Tibial artery (tissue), 4 donors: ENCODE measurements at regions not wholly inside any gene's neighbourhood (a gene's known extent, or its start where the extent isn't known, plus 50 kb on each side); places are given as distances from the start of the nearest gene placed in this dataset.

Experiments used
- DNase-seq, 2 donors: peaks; one replicate each; pipeline ENCODE4 v3.0.0-alpha.2; 2019
- H3K27ac ChIP-seq, 2 donors: fragments of 200-600 bp; sonication (generic) in 1 of 2; 1 replicate in 1 of 2; 2 replicates in 1 of 2; pipeline ENCODE4 v1.5.1; 2018 to 2019; ENCODE audit warnings: mild to moderate bottlenecking in 1 of 2
- H3K27me3 ChIP-seq, 2 donors: fragments of 200-600 bp; sonication (generic) in 1 of 2; one replicate each; pipeline versions ENCODE4 v1.5.1 to v1.6.0; 2016 to 2019
- H3K36me3 ChIP-seq, 3 donors: fragments of 200-600 bp; sonication (generic) in 2 of 3; one replicate each; pipeline ENCODE4 v1.5.1; 2016 to 2019; ENCODE audit warnings: mild to moderate bottlenecking in 2 of 3
- H3K4me1 ChIP-seq, 4 donors: fragments of 200-600 bp; sonication (generic) in 2 of 4; 1 replicate in 3 of 4; 2 replicates in 1 of 4; pipeline ENCODE4 v1.5.1; 2016 to 2019
- H3K4me3 ChIP-seq, 2 donors: fragments of 200-600 bp; sonication (generic) in 1 of 2; 1 replicate in 1 of 2; 2 replicates in 1 of 2; pipeline ENCODE4 v1.5.1; 2018 to 2019; ENCODE audit warnings: mild to moderate bottlenecking in 2 of 2
- H3K9me3 ChIP-seq, 3 donors: fragments of 200-600 bp; sonication (generic) in 1 of 3; one replicate each; pipeline ENCODE4 v1.5.1; 2016 to 2019
- intact Hi-C: fragments of 100-400 bp; cut with DNase I; formaldehyde crosslinking; loops from one replicate; pipeline ENCODE4 v1.15.0; 2023; ENCODE audit warnings: low total_unique reads
- TF ChIP-seq, protein P1 (sequence below), 2 experiments: fragments of 200-600 bp in 1 of 2; fragments of 450-650 bp in 1 of 2; IDR thresholded peaks; one replicate each; pipeline ENCODE4 v1.5.1; 2017 to 2019; ENCODE audit warnings: antibody characterized with exemption in 2 of 2, mild to moderate bottlenecking in 1 of 2, moderate library complexity in 1 of 2

- intact Hi-C loops: no loop called here
- no peaks in the 10 kb centered on the region for H3K9me3 ChIP-seq
- TF ChIP-seq, protein P1, sequence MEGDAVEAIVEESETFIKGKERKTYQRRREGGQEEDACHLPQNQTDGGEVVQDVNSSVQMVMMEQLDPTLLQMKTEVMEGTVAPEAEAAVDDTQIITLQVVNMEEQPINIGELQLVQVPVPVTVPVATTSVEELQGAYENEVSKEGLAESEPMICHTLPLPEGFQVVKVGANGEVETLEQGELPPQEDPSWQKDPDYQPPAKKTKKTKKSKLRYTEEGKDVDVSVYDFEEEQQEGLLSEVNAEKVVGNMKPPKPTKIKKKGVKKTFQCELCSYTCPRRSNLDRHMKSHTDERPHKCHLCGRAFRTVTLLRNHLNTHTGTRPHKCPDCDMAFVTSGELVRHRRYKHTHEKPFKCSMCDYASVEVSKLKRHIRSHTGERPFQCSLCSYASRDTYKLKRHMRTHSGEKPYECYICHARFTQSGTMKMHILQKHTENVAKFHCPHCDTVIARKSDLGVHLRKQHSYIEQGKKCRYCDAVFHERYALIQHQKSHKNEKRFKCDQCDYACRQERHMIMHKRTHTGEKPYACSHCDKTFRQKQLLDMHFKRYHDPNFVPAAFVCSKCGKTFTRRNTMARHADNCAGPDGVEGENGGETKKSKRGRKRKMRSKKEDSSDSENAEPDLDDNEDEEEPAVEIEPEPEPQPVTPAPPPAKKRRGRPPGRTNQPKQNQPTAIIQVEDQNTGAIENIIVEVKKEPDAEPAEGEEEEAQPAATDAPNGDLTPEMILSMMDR (IDR thresholded peaks at IDR 0.05): no peak
- no peak overlapping the region for H3K27ac ChIP-seq
- H3K36me3 ChIP-seq: no peaks in the 10 kb centered on the region
- no peak overlapping the region for H3K4me3 ChIP-seq
- no peak for DNase-seq
- H3K4me1 ChIP-seq: no peaks in the 10 kb centered on the region
- no peaks in the 10 kb centered on the region for H3K27me3 ChIP-seq
These were observed 971.0 kb downstream of the AMY1C start for GRCh38 chr1:104720741-104721140.

GRCh38 chr1:104726917-104727316 lies 977.2 kb downstream of the AMY1C start:
- Histone ChIP-seq H3K36me3 (no peaks in the 10 kb centered on the region), H3K4me3 (no peak overlapping the region), H3K27ac (no peak overlapping the region), H3K9me3 (no peaks in the 10 kb centered on the region), H3K27me3 (no peaks in the 10 kb centered on the region), H3K4me1 (no peaks in the 10 kb centered on the region)
- TF ChIP-seq, protein P1 (IDR thresholded peaks at IDR 0.05): no peak
- DNase-seq: no peak
- intact Hi-C loops: no loop called here

- no peaks in the 10 kb centered on the region for H3K9me3 ChIP-seq
- no peaks in the 10 kb centered on the region for H3K27me3 ChIP-seq
- TF ChIP-seq, protein P1 (IDR thresholded peaks at IDR 0.05): no peak
- DNase-seq: no peak
- H3K4me1 ChIP-seq: no peaks in the 10 kb centered on the region
- no peak overlapping the region for H3K27ac ChIP-seq
- no peak overlapping the region for H3K4me3 ChIP-seq
- no peaks in the 10 kb centered on the region for H3K36me3 ChIP-seq
- intact Hi-C loops: no loop called here
These were observed 984.2 kb downstream of the AMY1C start for GRCh38 chr1:104733866-104734265.

- no peak for DNase-seq
- TF ChIP-seq, protein P1 (IDR thresholded peaks at IDR 0.05): no peak
- no peak overlapping the region for H3K27ac ChIP-seq
- H3K36me3 ChIP-seq: no peaks in the 10 kb centered on the region
- no peaks in the 10 kb centered on the region for H3K4me1 ChIP-seq
- no peak overlapping the region for H3K4me3 ChIP-seq
- H3K27me3 ChIP-seq: no peaks in the 10 kb centered on the region
- intact Hi-C loops: no loop called here
- no peaks in the 10 kb centered on the region for H3K9me3 ChIP-seq
These were observed 996.2 kb downstream of the AMY1C start for GRCh38 chr1:104745875-104746274.

DNA sequence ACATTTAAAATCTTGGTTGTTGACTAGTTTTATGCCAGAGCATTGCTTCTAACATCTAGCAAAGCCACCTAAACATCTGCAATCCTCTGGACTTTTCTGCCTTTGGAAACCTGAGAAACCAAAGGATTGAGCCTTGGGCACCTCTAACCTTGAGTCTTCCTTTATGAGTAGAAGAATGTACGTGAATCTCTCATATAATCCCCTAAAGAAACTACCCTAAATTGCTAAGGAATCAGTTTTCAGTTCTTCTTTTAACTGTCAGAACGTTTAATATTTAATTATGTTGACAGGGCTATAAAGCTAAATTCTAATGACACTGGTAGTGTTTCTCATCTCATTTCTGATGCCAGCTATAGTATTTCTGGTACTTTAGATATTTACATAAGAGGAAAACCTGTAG lies 997.3 kb downstream of the AMY1C start:
- TF ChIP-seq, protein P1 (IDR thresholded peaks at IDR 0.05): no peak
- intact Hi-C loops: no loop called here
- H3K27ac ChIP-seq: no peak overlapping the region

DNA sequence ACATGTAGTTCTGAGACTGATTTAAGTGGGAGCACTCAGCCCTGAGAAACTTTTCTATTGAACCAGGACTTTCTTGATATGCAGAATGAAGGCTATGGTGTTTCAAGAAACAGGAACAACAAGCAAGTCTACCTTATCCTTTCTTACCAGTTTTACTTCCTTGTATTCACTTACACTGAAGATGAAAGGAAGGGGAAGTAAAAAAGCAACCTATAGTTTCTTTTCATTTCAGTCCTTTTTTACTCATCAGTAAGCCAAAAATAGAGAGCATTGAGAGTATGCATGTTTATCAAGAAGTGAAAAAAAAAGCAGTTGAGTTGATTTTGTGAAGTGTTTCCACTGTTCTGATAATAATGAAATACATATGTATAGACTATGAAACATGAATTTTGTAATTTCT lies 1010.3 kb downstream of the AMY1C start:
- Histone ChIP-seq H3K9me3 (no peaks in the 10 kb centered on the region), H3K27me3 (no peaks in the 10 kb centered on the region), H3K4me1 (no peaks in the 10 kb centered on the region), H3K36me3 (no peaks in the 10 kb centered on the region), H3K4me3 (no peak overlapping the region), H3K27ac (no peak overlapping the region)
- no peak for DNase-seq
- intact Hi-C loops: no loop called here
- TF ChIP-seq, protein P1 (IDR thresholded peaks at IDR 0.05): no peak

More for the DNA sequence above, 997.3 kb downstream of the AMY1C start:
- Histone ChIP-seq H3K9me3 (no peaks in the 10 kb centered on the region), H3K36me3 (no peaks in the 10 kb centered on the region), H3K4me3 (no peak overlapping the region), H3K4me1 (no peaks in the 10 kb centered on the region), H3K27me3 (no peaks in the 10 kb centered on the region)
- no peak for DNase-seq
